HG03064 (cell line): ENCODE measurements at regions not wholly inside any gene's neighbourhood (a gene's known extent, or its start where the extent isn't known, plus 50 kb on each side); places are given as distances from the start of the nearest gene placed in this dataset.

Experiments
- ATAC-seq: cut with Tn5 transposase; IDR thresholded peaks from one replicate; pipeline ENCODE4 v1.9.1; 2021; ENCODE audit warnings: low read depth; ENCODE audit not compliant: unreplicated experiment

DNA sequence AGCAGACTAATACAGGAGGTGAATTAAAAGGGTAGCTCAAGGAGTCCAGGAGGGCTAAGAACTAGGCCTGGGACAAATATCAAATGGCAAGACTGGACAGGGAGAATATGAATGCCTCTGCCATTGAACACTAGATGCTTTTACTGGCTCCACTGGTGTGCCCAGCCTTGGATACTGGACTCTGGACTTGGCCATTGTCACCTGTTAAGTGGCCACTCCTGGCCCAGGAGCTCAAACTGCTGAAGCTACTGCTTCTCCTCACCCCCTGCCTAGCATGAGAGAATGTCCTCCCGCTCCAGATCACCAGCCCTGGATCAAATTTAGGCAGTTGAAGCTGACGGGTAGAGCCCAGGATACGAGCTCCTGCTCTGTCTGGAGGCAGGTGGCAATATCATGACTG, 170.8 kb downstream of the DDX1 start:
- no peak for ATAC-seq

DNA sequence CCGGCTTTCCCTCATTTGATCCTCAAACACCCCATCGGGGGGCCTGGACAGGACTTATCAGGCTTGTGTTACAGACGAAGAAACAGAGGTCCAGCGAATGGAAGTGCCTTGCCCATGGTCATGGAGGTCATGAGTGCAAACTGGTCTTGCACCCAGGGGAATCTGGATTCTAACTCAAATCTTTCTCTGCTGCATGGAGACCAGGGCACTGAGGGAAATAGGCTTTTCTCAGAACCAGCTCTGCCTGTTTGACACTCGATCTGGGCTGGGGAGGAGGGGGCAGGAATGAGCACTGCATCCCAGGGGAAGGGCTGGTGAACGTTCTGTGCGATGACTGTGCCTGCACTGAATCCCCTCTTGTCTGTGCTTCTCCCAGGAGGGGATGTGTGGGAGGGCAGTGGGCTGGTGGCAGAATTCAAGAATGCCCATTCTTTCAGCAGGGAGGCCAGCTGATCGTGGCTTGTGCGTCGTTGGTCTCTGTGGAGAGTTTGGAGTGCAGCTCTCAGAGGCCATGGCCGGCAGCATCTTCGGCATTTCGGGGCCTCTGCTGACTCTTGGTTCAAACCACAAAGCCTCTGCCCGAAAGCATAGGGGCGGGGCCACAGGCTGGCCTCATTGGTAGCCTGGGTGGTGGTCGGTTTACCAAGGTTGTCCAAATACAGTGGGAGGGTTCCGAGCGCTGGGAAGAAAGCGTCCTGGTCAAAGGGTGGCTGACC, 171.6 kb downstream of the DDX1 start:
- no peak for ATAC-seq

DNA sequence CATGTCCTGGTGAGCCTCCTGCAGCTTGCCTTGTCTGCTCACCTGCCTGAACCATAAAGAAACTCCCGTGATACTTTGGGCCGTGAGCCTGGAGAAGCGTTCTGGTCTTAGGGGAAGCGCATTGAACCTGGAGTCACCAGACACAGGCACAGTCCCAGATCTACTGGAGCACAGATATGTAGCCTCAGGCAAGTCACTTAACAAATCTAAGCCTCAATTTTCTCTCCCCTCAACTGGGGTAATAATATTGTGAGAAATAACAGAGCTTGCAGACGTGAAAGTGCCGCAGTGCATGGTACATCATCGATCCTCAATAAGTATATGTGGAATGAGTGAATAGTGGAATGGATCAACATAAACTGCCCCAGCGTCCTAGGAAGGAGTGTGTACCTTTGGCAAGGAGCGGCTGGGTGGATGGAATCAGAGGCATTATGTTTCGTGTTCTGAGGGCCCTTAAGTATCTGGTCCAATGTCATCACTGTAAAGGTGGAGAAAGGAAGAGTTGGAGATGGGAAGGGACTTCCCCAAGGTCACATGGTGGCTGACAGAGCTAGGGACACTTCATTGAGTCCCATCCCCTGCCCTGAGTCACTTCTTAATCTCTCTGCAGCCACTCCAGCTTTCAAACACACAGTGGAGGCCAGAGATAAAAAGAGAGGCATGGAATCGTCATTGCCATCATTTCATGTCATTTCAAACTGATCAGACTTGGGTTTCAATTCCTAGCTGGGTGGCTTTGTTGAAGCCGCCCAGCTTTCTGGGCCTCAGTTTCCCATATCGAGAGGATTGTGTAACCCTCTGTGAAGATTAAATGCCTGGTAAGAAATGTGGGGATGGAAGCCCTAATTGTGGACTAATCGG, 172.4 kb downstream of the DDX1 start:
- no peak for ATAC-seq

DNA sequence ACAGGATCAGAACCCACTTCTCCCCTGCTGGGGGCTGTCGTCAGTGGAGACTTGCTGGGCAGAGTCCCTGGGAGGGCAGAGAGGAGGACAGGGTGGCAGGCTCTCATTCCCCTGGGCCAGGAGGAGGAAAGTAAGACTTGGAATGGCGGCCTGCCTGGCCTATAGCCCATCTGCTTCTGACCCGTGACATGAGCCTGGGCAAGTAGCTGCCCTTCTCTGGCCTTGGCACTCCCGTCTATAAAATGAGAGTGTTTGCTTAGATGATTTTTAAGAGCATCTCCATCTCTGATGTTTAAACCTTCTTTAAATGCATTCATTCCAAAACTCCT, 173.0 kb downstream of the DDX1 start:
- no peak for ATAC-seq

DNA sequence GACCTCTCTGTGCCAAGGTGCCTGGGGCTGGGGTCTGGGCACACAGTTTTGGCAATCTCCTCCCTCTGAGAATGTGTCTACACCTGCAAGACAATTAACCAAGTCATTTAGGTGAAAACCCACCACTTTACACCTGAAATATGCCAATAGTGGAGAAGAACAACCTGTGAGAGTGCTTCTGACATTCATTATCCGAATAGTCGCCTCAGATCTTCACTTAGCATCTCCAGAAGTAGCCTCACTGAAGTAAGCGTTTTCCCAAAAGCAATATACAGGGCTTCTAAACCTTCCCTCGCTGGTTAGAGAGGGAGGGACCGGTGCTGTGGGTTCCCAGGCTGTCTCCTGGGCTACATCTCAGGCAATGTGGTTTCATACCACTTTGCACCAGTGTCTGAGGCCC, 173.5 kb downstream of the DDX1 start:
- ATAC-seq, result no peak

DNA sequence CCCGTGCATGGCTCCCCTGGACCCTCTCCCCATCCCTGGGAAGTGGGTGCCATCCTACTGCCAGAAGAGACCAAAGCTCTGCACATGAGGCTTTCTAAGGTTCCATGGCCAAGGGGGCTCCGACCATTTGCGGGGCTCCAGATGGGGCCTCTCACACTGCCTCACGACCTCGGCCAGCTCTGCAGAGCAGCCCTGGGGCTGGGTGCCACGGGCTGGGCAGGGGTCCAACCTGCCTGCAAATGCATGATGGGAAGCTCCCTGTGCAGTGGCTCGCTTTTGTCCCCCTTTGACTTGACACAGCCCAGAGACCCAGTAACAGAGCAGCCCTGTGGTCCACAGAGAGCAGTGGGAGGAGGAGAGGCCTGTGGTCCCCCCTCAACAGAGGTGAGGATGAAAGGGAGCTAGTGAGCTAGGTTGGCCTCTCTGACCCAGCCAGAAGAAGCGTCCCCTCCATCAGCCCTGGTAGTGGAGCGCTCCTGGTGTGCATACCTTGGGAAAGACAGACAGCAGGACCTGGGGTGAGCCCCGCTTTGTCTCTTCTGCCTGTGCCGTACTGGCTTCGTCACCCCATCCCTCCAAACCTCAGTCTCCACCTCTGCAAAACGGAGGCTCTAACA, 174.1 kb downstream of the DDX1 start:
- no peak for ATAC-seq

DNA sequence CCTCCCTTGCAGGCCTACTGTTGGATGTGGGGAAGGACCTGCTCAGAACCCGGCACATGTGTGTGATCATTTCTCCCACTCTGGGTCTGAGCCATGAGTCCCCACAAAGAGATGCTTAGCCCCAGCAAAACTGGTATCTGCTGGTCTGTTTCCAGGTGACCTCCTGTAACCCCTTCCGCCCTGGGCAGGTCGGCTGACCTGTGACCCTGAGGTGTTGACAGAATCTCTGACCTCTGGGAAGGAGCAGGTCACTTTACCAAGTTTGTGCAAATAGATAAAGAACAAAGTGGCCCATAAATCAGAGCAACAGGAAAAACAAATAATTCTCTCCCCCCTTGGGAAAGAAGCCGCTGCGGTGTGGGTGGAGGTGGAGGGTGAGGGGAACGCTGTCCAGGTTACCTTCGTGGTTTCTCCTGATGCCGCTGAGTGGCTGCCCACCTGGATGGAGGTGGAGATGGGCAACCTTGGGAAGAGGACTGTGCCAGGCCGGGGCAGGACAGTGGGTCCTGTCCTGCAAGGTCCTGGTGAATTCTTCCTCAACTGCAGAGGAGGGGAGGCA, 174.0 kb upstream of the MYCN start:
- no peak for ATAC-seq

DNA sequence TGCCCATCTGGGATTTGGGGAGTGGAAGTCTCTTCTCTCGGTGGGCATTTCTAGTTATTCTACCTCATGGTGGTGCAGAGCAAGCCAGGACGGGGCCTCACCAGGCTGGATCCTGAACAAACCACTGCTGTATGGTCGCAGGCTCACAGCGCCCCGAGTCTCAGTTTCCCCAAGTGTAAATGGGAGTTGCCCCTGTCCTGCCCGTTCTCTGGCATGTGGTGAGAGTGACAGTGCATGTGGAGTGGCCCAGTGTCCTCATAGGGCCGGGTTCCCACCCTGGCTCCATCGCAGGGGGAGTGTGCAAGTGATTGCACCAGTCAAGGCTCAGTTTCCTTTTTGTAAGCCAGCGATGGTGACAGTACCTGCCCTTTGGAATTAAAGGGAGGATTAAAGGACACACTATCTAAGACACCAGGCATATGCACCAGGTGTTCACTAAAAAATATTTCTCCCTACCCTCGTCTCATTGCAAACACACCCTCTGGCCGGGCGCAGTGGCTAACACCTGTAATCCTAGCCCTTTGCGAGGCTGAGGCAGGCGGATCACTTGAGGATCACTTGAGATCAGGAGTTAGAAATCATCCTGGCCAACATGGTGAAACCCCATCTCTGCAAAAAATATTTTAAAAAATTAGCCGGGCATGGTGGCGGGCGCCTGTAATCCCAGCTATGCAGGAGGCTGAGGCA, 173.3 kb upstream of the MYCN start:
- no peak for ATAC-seq

DNA sequence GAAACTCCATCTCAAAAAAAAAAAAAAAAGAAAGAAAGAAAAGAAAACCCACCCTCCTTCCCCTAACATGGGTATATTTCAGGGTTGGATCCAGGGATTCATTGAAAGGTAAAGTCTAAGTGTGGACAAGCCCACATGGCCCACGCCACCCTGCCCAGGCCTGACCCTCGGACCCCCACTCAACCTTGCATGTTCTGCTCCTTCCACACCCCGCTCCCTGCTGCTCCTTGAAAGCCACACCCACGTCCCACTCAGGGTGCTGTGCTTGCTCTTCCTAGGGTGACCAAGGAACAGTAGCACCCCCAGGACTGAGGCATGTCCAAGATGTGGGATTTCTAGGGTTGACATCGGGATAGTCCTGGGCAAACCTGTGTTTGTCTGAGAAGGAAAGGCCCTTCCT, 172.7 kb upstream of the MYCN start:
- no peak for ATAC-seq

DNA sequence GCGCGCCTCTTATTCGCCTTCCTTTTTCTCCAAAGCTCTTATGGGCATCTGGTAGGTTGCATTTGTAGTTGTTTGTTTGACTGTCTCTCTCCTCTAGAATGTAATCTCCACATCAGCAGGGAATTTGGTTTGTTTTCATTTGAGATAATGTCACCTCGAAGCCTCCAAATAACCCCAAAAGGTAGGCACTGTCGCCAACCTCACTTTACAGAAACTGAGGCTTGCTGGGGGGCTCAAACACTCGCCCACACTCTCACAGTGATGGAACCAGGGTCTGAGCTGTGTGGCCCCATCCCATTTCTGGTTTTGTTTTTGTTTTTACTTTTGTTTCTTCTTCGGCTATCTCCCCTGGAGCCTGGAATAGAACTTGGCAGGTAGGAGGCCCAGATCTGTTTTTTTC, 172.2 kb upstream of the MYCN start:
- ATAC-seq, result no peak

DNA sequence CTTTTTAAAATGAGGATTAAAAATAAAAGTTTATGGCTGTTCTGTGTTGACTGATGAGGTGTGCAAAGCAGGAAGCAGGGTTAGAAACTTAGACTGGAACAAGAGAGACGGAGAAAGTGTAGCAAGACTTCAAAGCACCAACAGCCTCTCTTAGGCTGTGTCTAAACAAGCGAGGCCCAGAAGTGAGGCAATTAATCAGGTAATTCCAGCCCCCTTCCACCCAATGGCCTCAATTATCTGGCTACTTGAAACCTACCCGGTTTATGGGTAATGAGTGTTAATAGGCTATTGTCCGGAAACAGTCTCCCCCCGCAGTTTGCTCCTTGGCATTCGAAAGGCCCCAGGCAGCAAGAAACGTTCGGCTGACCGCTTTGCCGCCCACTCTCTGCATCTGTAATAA, 171.7 kb upstream of the MYCN start:
- no peak for ATAC-seq

DNA sequence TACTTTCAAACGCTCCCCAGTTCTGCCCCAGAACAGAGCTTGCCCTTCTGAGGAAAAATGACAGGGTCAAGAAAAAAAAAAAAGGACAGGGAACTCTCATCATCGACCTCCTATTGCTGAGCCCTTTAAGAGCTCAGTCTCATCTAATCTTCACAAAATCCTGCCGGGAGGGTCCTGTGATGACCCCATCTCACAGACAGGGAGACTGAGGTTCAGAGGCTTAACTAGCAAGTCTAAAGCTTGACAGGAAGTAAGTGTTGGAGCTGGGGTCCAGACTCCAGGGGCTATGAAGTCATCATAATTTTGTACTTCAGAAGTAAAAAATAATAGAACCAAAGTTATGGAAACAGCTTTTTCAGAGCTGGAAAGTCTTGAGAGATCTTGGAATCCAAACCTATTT, 171.1 kb upstream of the MYCN start:
- ATAC-seq, result no peak

DNA sequence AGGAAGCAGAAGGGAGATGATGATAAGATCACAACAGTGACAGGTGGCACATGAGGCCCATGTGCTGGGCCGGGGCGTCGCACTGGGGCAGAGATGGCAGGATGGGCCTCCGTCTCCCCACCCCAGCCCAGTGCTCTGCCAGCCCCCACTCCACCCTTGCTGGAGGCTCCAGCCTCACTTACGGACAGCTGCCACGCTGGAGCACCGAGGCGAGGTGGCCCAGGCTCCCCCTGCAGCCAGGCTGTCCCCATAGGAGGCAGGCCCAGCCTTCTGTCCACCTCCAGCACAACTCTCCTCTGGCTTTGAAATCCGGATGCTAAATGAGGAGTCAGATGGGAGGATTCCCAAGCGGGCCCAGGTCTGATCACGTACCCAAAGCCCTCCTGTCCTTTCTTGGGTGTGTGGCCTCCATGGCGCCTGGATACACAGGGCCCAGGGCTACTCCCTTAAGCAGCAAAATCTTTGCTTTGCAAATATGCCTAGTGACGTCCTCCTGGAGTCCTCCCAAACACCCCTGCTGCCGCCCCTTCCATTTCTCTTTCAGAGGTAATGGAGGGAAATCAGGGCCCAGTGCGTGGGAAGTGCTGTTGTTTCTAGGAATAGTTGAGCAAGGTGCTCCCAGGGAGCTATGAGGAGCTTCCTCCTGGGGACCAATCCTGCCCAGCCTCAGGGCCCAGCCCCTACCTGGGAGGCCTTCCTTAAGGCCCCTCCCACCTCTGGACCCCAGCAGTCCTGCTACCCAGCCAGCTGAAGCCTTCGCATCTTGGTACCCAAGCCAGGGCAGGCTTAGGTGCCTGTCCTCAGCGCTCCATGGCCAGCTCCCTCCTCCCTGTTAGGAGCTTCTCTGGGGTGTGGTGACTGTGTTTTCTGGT, 170.4 kb upstream of the MYCN start:
- no peak for ATAC-seq

DNA sequence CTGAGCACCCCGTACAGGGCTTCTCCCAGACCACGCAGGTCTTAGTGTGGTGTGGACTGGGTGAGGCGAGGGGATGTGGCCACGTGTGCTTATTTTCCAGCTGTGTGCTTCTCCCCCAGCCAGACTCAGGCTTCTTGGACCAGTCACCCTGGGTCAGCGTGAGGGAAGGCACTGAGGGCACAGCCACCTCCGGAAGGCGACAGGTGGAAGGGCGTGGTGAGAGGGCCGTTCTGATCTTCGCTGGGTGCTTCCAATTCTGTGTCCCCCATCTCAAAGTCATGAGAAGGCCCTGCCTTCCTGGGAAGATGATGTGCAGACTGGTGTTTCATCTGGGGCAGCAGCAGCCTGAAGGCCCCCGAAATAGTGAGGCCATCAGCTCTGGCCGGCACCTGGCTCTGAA, 169.7 kb upstream of the MYCN start:
- no peak for ATAC-seq

DNA sequence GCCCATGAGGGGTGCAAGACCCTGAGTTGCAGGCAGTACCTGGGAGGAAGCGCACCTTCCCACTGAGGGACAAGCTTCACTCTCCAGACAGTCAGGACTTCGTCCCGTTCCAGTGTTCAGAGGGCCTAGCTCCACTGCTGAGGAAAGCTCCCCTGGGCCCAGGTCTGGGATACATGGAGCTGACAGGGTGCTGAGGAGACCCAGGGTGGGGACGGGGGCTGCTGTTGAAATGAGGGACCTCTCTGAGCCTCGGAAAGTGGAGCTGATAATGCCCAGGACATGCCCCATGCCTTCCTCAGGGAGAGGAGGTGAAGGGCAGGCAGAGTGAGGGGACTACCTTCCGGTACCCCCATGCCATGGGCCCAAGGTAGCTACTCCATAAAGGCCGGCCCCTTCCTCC, 169.2 kb upstream of the MYCN start:
- no peak for ATAC-seq

DNA sequence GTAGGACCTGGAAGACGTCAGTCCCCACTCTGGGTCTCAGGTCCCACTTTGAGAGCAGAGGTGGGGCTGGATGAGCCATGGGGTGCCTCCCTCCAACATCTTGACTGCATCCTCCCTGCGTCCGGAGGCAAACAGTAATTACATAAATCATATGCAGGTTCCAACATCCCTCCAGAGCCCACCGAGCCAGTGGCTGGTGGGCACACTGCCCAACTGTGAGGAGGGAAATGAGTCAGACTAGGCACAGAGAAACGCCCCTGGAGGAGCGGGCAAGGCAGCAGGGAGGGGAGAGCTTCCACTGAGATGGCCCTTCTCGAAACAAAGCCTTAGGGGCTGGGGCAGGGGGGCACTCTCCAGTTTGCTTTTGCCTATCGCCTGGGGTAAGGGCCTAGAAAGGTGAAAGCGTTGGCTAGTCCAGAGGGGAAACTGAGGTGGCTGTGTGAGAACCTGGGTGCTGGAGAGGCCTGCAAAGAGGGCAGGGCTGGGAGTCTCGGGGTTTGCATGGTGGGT, 168.2 kb upstream of the MYCN start:
- ATAC-seq, result no peak

DNA sequence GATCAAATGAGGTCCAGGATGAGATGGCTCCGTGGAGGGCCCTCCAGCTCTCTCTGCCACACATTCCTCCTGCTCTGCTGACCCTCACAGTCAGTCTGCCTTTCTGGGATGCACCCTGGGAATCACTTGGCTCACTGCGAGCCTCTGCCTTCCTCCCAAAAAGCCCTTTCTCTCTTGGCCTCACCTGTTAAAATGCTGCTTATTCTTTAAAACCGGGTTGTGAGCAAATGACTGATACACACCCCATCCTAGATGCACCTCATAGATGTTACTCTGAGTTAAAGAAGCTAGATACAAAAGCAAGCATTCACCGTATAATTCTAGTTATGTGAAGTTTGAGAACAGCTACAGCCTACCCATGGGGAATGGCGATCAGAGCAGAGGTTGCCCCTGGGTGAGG, 167.7 kb upstream of the MYCN start:
- no peak for ATAC-seq

DNA sequence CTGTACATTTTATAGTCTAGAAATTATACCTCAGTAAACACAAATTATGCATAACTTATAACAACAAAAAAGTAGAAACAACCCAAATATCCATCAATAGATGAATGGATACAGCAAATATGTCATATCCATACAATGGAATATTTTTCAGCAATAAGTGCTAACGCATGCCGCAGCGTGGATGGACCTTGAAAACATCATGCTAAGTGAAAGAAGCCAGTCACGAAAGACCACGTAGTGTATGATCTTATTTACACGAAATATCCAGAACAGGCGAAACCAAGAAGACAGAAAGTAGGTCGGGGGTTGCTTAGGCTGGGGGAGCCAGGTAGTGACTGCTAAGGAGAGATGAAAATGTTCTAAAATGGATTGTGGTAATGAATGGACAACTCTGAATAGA, 167.1 kb upstream of the MYCN start:
- no peak for ATAC-seq

DNA sequence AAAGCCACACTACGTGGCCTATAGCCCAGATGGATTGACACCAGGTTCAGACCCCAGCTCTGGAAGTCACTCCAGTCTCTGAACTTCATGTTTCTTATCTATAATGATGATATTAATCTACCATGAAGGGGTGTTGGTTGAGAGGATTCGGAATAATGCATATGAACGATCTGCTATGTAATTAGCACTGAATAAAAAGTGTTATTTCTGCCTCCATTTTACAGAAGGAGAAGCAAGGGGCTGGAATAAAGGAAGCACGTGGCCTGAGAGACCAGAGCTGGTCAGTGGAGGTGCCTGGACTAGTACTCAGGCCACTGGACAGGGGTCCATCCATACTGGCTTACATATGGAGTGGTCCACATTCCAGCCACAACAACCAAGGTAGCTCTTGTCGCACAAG, 166.5 kb upstream of the MYCN start:
- ATAC-seq, result no peak
